GM18519 (cell line): ENCODE measurements at regions not wholly inside any gene's neighbourhood (a gene's known extent, or its start where the extent isn't known, plus 50 kb on each side); places are given as distances from the start of the nearest gene placed in this dataset.
A peak's percentile ranks its signal among the peaks of the same experiment; 100 is the strongest.

Experiments used
- ATAC-seq: cut with Tn5 transposase; IDR thresholded peaks from one replicate; pipeline ENCODE4 v1.9.1; 2021; ENCODE audit warnings: mild to moderate bottlenecking, moderate library complexity; ENCODE audit not compliant: unreplicated experiment, low FRiP score

DNA sequence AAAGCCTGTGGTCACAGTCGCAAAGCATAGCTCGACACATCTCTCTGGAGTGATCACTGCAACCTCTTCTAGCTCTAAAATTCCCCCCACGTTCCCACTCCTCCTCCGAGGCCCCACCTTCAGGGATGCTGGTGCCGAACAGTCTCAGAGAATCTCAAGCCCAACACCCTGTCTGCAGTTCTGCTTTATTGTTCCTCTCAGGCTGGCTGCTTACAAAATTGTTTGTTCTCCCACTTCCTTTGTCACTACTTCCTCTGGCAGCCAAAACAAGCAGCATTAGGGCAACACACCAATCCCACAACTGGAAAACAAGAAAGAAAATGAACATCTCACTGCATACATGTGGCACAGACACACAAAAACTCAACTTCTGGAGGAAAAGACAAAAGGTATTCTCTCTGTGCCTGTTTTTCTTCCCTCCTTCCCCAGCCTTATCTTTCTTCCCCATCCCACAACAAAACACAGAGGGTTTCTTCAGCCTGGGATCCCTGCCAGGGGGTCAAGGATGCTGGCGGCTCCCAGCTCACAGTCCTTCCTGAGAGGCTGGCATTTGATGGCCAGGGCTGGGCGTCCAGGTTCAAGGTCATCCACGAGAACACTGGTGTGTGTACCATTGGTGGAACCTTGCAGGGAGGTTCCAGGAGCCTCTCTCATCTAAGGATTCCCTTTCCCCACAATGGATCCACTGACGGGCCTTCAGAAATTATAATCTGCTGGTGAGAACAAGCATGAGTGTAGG lies 108.4 kb downstream of the TMCO5A start:
- ATAC-seq = no peak

DNA sequence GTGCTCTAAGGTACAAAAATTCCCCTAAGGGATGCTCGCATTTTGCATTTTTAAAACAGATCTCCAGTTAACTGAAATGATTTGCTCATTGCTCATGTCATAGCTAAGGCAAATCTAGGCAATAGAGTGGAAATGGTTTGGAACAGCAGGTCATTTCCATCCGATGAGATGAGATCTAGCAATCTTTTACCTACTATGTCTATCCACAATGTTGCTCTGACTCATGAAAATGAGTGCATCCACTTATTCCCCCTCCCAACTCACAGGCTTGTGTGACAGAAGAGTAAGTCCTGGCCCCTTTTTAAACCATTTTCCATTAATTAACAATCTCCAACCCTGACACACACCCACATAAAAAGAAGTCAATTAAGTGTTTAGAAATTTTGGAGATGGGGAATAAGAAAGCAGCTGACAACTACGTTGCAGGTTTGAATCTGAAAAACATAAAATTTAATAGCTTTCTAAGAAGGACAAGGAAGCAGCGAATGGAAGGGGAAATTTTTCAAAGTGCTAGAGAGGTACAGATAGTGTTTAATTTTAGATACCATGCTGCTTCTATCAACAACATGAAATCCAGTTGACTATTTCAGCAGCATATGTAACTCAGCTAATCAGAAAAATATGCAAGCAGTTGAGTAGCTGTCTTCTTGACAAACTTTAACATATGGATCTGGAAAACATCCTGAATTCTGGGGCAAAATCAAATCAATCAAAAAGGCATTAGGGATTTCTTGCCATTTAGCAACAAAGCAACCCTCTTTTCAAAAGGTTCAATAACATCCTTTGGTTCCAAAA lies 112.0 kb downstream of the TMCO5A start:
- no peak for ATAC-seq

DNA sequence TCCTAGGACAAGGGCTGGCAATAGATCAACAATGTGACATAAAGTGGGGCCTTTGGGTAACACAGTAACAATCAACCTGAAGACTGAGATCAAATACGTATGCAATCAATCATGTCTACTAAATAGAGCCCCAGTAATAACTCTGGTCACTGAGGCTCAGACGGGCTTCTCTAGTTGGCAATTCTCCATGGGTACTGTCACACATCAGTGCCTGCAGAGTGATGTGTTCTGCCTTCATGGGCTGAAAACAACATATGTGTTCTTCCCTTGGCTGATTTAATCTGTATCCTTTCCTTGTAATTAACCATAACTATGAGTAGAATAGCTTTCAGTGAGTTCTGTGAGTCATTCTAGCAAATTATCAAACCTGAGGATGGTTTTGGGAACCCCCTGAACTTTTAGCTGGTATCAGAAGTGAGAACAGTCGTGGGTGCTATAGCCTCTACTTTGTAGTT lies 113.6 kb downstream of the TMCO5A start:
- ATAC-seq = peak; percentile 69

DNA sequence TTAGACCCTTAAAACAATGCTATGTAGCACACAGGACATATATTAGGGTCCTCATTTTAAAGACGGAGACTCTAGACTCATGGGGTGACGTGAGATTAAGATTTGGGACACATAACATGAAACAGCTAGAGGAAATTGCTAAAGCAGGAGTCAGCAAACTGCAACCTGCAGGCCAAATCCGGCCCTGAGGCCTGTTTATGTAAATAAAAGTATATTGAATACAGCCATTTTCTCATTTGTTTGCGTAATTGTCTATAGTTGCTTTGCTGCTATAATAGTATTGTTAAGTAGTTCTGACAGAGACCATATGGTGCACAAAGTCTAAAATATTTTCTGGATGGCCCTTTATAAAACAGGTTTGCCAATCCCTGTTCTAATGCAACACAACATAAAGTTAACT lies 115.5 kb downstream of the TMCO5A start:
- no peak for ATAC-seq

DNA sequence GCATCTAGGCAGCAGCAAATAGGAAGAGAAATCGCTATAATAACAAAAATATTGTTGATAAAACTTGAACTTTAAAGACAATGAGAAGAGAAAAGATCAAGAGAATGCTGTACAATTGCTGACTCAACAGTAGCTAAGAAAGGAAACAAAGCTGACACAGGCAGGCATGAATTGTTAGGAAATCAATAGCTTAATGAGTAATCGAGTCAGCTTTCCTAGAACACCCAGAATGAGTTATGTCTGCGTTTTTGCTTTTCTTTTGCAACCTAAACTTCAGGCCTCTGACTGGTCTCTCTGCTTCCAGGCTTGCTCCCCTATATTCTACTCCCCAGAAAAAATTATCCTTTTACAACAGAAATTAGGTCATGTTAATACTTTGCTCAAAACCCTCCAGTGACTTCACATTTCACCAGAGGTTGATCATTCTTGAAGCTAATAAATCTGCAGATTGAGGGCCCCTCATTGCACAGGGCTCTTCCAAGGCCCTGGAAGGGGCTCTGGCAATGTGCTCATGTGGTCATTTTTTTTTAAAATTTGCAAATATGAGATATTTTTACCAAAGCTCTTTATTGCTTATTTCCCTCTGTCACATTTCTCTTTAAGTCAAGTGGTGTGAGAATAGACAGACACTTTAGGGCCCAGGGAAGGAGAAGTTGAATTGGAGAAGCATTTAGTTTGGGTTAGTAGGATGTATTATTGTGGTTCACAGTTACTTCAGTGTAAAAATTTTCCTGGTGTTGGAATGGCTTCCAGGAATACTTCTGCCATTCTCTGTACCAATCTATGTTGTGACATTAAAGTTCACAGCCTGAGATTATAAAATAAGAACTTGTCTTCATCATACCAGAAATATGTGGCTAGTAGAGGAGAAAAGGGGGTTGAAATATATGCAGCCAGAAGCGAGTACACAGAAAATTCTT lies 116.3 kb downstream of the TMCO5A start:
- ATAC-seq = no peak

DNA sequence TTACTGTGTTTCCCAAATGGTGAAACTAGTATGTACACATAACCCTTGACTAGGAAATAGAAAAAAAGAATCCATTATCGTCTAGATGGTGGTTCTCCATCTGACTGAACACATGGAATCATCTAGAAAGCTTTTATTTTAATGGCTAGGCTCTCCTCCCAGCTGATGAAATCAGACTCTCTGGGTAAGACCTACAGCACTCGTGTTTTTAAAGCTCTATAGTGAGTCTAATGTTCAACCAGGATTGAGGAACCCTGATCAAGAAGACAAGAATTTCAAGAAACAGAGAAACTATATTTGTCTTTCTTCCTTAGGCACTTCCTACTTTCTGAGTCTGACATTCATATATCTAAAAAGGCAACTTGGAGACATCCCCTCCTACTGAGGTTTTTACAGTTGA lies 118.8 kb downstream of the TMCO5A start:
- no peak for ATAC-seq

DNA sequence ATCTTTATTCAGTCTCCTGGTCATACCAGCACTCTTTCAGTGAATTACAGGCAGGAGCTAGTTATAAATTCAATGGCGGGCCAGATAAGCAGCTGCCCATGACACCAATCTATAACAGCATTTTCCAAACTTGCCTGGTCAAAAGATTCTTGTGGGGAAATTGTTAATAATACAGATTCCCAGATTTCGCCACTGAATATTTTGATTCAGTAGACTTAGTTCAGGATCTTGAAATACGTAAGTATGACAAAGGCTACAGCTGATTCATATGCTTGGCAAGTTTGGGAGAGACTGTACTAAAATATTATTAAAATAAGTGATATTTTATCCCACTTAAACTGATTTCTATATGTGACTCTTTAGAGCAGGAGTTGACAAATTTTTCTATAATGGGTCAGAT lies 119.3 kb downstream of the TMCO5A start:
- no peak for ATAC-seq

DNA sequence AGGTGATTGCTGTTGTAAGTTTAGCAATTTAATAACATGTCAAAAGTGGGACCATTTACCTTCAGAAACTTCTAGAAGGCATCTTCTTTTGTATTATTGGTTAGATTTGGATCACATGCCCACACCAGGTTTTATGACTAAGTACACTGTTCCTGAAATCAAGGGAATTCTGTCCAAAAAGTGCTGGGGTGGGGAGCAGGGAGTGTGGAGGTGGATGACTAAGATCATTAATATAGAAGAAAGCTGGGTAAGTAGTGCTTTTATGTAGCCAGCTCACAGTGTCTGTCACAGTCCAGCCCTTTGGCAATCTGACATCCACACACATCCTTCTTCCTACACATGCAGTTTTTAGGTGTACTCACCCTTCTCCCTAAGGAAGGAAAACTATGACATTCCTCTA lies 120.0 kb downstream of the TMCO5A start:
- ATAC-seq = no peak

DNA sequence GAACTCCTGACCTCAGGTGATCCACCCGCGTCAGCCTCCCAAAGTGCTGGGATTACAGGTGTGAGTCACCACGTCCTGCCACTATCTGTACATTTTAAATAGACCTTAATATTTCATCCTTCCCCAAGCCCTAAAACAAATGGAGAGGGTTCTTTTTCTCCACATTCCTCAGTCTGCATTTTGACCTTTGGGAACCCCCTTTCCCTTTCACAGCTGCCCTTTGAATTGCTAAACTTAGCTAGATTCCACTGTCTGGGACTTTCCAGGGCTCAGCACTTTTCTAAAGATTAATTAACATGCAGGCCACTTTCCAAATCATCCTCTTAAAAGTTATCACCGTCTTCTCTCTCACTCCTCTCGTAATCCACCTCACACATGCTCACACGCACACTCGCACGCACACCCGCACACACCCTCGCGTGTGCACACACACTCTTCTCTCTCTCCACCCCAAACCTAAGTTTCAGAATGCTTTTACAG lies 124.2 kb downstream of the TMCO5A start:
- no peak for ATAC-seq

DNA sequence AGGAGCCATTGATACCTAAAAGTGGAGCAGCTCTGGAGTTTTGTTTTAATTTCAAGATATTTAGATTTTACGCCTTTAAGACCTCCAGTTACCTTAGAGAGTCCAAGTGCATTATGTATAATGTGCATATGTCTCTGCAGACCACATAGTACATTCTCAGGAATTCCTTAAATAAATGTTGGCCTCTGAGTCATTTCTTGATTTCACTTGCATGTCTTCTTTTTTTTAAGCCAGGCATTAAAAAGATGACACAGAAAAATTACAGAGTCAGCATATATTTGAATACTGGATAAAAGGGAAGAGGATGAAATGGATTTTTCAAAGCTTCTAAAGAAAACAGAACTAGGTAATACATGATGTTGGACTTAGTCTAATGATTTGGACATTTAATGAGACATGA lies 125.2 kb downstream of the TMCO5A start:
- ATAC-seq = no peak

DNA sequence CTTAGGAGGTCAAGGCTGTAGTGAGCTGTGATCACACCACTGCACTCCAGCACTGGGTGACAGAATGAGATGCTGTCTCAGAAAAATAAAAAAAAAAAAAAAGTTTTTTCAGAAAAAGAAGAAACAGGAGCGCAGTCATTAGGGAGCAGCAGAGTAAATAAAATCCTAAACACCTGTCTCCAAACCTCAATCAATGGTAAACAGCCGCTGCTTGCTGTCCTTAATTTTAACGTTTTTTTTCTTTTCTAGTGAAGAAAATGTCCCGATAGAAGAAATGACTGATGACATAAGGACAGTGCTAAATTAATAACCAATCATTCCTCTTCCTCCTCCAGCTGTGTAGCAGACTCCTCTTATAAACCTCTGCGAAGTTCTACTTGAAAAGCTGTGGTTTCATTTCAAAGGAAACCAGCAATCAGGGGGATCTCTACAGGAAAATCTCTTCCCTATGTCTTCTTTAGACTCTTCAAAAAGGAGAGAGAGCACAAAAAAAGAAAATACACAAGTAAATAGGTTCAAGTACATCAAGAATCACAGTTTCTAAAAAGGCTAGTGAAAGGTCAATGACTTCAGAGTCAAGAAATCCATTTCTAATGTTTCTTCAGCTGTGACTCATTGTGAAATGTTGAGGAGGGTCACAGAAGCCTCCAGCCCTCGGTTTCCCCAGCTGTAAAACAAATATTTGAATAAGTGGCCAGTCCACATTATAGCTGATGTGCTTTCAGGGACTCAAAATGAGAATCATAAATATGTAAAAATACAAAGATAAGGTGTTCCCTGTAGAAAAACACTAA lies 127.6 kb downstream of the TMCO5A start:
- no peak for ATAC-seq

DNA sequence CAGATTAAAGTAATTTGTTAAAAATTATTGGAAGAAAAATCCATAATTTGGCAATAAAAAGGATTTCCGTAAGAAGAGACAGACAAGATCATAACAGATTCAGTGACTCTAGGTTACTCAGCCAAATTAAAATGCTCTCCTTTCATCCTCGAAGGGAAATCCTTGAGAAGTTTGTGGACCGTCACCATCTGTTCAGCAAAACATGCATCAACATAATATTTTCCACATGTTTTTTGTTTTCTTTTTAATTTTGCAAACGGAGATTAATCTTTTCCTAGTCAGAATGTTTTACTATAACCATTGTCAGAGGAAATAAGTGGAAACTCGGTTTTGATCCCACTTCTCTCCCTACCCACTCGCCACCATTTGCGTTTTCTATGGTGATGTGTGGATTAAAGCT lies 128.3 kb downstream of the TMCO5A start:
- ATAC-seq = no peak

DNA sequence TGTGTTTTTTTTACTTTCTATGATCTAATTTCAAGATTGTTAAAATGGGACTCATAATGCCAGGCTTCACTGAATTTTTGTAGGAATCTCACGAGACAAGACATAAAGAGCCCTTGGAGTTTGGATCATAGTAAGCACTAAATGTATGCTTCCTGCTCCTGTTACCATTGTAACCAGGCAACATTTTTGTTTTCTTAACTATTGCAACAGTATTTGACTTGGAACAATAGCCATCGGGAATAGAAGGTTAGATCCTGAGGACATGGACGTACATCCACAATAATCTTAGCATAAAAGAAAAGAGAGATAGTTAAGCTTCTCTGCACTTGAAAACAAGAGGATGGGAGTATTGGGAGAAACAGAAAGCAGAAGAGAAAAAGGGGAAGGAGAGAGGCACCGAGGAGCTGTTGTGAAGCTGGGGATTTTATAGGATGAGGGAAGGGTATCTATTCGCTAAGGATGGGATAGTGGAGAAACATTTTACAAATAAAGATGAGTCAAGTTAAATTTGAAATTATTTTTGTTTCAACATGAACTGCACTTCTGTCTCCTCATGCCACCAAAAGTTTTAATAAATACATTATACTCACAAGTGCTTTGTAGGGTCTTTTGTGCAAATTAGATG lies 131.4 kb downstream of the TMCO5A start:
- no peak for ATAC-seq

DNA sequence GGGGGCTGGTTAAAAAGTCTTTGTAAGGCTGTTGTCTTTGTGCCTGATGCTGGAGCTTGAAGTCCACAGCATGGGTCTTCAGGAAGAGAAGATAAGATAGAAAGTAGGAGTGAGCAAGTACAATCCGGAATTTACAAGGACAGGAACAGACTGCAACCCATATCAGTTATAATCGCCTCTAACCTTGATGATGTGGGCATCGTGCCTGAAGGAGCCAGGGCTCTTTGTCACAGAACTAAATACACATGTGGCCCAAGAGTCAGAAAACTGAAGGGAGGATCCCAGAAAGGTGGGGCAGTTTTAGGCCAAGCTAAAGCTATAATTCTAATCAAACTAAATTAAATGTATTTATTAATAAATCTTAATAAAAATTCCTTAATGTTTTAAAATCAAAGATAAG lies 132.2 kb downstream of the TMCO5A start:
- ATAC-seq = no peak

DNA sequence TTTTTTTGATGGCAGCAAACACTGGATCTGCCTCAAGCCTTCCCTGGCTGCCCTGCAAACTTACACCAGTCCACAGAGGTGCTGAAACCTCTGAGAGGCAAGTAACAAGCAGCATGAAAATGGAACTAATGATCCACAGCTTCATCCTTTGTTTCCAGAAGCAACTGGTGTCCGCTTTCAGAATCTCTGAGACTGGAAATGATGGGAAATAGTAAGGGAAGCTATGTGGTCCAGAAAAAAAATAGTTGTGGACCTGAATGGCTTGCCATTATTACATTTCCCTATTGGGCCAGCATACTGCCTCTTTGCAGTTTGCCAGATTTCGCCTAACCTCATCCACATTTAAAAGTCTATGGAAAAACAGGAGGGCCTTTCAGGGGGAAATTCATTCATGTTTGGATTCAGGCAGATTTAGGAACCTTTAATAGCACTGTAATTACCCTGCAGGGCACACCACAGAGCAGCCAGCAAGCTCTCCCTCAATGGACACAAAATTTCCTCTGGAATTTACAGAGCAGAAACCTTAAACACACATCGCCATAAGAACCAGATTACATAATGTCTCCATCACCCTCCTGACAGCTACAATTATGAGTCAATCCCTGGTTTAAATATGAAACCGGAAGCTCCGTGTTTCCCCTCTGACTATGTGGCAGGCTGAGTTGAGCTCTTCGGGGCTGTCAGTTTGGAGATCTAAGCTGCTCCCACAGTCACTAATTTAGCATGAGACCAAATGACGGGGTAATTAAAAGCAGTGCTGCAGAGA lies 134.4 kb downstream of the TMCO5A start:
- peak; percentile 83 for ATAC-seq

DNA sequence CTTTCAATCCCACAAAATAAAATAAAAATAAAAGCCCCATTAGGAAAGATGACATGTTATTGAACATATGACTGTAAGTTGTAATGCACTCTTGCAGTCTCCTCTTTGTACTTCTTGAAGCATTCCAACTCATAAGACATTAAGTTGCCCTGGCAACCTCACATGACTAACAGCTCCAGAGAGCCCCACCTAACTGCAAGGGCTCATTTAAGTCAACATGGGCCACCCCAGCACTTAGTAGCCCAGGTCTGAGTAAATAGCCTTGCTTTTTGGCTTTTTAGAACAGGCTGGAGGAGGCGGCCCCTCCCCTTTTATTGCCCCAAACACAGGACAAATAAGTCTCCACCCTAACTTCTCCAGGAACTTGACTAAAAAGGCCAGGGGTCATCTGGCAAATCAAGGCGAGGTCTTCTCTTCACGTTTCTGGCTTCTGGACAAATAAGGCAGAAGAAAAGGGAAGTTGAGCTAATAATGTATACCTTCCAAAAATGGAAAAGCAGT lies 135.1 kb downstream of the TMCO5A start:
- ATAC-seq = no peak

DNA sequence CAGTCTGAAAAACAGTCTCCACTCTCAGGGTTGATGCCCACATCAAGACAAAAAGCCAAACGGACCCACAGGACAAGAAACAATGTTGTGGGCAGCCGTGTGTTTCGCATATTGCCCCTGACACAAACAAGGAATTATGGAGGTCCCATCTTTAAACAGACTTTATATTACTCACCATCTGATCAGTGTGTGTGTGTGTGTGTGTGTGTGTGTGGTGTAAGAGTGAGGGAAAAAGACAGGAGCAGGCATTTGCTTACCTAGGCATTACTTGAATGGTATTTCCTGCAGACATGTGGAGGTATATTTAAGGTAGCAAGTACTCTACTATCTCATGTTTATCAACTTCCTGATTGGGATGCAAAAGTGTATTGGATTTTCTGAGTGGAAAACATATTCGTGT lies 136.3 kb downstream of the TMCO5A start:
- no peak for ATAC-seq

DNA sequence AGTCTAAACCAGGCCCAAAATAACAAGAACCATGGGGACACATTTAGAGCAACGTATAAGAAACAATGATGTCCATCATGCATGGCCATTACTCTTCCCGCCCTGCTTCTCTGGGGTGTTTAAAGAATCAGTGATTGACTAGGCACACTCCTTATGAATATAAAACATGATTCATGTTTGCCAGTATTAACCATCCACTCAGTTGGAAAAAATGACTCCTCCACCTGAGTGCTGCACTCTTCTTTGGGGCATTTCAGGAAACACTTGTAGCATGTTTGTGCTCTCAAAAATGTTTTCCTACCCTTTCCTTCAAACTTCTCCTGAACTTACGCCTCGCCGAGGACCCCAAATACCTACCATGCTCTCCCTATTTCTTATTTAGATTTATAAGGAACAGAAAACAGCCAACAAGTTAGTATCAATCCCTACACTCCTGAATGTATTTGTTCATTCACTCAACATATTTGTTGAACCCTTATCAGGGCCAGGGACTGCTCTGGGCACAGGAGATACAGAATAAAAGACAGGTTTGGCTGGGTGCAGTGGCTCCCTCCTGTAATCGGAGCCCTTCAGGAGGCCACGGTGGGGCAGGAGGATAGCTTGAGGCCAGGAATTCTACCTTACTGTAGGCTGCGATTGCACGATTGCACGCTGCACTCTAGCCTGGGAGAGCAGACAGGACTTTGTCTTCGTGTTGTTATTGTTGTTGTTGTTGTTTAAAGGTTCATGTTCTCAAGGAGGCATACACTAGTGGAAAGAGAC lies 137.0 kb downstream of the TMCO5A start:
- ATAC-seq = no peak
